GM20000 (cell line): ENCODE measurements at regions not wholly inside any gene's neighbourhood (a gene's known extent, or its start where the extent isn't known, plus 50 kb on each side); places are given as distances from the start of the nearest gene placed in this dataset.

Experiments
- DNase-seq: peaks from one replicate; pipeline ENCODE4 v3.0.0; 2012; ENCODE audit warnings: low spot score
- TF ChIP-seq, protein P1 (sequence below): IDR thresholded peaks from 2 replicates; pipeline ENCODE4 v1.5.1; 2012; ENCODE audit warnings: mild to moderate bottlenecking, control low read depth; ENCODE audit errors: extremely low read depth, missing control alignments

DNA sequence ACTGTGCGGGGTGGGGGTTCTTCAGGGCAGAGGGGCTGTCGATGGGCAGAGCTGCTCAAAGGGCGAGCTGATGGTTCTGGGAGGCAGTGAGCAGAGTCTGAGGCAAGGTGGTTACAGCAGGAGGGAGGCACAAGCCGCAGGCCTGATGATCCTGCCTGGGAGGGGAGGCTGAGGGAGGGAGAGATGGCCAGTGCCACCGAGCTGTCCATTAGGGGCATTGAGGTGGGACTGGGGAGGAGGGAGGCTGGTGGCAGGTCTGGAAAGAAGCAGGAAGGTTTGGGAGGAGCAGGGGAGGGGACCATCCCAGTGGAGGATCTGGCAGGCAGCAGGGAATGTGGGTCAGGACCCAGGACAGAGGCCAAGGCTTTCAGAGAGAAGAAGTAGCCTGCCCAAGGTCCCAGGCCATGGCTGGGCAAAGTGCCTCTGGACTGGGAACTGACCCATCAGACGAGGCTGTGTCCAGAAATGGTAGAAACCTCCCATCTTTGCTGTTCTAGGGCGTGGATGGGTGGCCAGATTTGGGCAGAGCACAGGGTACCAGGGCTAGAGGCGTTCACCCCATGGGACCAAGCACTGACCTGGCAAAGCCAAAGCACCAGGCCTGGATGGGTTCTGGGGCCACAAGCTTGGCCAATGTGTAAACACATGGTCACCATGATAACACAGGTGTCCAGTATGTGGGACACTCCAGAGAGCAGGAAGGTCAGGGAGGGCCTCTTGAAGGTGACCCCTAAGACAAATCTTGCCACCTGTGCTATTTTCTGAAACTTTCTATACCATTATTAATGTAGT lies 55.5 kb downstream of the INHBB start:
- TF ChIP-seq, protein P1, sequence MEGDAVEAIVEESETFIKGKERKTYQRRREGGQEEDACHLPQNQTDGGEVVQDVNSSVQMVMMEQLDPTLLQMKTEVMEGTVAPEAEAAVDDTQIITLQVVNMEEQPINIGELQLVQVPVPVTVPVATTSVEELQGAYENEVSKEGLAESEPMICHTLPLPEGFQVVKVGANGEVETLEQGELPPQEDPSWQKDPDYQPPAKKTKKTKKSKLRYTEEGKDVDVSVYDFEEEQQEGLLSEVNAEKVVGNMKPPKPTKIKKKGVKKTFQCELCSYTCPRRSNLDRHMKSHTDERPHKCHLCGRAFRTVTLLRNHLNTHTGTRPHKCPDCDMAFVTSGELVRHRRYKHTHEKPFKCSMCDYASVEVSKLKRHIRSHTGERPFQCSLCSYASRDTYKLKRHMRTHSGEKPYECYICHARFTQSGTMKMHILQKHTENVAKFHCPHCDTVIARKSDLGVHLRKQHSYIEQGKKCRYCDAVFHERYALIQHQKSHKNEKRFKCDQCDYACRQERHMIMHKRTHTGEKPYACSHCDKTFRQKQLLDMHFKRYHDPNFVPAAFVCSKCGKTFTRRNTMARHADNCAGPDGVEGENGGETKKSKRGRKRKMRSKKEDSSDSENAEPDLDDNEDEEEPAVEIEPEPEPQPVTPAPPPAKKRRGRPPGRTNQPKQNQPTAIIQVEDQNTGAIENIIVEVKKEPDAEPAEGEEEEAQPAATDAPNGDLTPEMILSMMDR, result no peak
- no peak for DNase-seq

DNA sequence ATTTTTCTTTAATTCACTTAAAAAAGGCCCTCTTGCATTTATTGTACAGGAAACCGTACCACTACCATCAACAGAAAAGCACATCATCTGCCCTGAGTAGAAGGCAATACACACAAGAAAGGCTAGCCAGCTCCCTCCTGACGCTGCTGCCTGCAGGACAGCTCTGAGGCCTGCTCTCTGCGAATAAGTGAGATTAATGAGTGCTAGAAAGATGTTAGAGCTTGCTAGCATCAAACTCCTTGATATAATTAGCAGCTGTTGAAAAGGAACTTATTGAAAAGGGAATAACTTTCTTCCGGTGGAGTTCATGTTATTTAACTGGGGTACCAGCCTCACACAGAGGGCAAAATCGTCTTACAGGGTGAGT lies 56.1 kb downstream of the INHBB start:
- DNase-seq, result no peak
- TF ChIP-seq, protein P1, result no peak

DNA sequence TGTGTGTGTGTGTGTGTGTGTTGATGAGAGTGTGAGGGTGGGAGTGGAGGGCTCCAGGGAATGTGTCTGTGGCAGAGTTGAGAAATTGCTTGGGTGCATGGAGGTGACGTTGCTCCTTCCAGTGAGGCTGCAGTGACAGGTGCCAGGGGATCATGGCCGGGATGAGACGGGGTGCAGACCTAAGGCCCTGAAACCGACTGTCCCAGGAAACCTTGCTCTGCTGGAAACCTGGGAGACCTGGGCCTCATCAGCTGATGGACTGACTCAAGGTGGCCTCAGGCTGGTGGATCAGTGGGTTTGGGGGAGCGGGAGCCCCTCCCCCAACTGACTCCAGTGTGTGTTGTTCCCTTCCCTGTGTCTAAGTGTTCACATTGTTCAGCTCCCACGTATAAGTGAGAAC lies 56.6 kb downstream of the INHBB start:
- TF ChIP-seq, protein P1, result no peak
- DNase-seq, result no peak

DNA sequence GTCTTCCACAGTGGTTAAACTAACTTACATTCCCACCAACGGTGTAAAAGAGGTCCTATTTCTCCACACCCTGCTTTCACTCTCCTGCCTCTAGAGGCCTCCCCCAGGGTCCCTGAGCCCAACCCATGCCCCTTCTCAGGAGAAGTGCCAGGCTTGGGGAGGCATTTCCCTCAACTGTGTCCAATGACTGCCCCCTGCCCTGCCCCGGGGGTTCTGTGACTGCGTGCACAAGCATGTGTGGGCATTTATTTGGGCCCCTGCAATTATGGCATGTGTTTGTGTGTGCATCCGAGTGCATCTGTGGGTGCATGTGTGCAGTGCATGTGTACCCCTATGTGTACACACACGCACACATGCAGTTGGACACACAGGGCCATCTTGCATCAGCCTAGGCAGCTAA lies 57.3 kb downstream of the INHBB start:
- DNase-seq, result no peak
- TF ChIP-seq, protein P1, result no peak

DNA sequence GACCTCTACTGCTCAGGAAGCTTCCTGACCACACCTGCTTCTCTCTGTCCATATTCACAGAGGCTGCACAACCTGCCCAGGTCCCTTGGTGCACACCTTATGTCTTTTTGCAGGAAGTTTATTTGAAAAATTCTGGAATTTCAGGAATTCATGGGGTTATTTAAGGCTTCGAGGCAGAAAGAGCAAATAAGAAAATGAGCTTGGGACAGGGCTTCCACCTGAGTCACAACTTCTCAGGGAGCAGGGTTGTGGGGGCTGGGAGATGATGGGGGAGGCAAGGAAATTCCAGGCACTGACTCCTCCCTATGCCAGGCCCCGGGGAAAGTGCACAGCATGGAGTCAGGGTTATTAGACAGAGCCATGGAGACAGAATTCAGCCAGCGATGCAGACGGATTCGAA lies 57.7 kb downstream of the INHBB start:
- DNase-seq, result no peak

DNA sequence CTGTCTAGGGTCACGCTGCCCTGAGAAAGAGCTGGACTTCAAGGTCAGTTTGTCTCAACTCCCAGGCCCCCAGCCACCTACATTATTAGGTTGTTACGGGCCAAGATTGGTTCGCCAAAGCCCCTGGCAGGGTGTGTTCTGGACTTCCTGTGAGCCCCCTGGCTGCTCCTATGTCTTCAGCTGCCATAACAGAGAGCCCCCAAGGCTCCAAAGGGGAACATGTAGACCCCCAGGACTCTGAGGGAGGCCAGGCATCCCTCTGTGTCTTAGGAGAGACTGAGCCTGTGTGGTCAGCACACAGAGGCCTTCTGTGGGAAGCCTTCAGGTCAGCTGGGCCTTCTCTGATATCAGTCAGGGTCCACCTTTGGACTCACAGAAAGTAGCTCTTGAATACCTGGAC lies 58.3 kb downstream of the INHBB start:
- no peak for DNase-seq
- TF ChIP-seq, protein P1, result no peak

More for the DNA sequence above, 57.7 kb downstream of the INHBB start:
- TF ChIP-seq, protein P1, result no peak

DNA sequence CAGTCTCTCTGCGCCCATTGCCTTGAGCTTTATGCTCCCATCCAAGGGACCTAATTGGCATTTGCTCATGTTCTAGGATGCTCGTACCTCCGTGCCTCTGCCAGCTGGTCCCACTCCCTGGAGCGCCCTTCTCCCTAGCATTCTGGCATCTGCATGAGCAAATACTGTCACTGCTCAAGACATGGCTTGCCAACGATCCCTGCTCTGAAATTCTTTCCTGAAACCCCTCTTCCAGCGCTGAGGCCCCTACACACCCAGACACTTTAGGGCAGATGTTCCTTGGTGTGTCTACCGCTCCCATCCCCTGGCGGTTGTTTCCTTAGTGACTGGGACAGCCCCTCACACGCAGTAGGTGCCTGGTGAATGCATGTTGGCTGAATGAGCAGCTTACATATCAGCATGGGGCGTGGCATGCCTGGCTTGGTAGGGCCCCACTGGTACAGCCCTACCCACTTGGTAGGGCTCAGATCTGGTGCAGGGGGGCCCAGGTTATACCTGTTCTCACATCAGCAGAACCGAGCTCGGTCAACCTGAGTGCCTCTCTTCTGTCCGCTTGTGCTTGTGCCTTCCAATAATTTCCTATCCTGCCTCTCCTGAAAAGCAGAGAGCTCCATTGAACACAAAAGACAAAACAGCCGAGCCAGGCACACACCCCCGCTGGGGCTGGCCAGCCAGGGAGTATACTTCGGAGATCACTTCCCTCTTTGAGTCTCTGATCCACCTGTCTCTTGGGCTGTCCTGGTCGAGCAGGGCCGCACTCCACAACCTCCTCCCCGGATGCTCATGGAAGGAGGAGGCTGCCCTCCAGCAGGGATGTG lies 59.2 kb downstream of the INHBB start:
- TF ChIP-seq, protein P1, result no peak
- DNase-seq, result no peak
